Astrocyte of the spinal cord (primary cell): ENCODE measurements at regions not wholly inside any gene's neighbourhood (a gene's known extent, or its start where the extent isn't known, plus 50 kb on each side); places are given as distances from the start of the nearest gene placed in this dataset.

ENCODE experiments used
- DNase-seq: peaks from one replicate; pipeline ENCODE4 v3.0.0; 2011; ENCODE audit warnings: low read depth, low spot score
- H3K4me3 ChIP-seq: 2 replicates; pipeline ENCODE4 v1.5.1; 2011; ENCODE audit warnings: low read depth, mild to moderate bottlenecking, low read length, moderate library complexity
- in situ Hi-C: cut with HindIII; loops from 2 replicates; pipeline ENCODE4 v1.10.0; 2017; ENCODE audit warnings: low sequenced_read_pairs
- TF ChIP-seq, protein P1 (sequence below): IDR thresholded peaks from 2 replicates; pipeline ENCODE4 v1.5.1; 2012; ENCODE audit warnings: low read depth, mild to moderate bottlenecking, low read length, inconsistent platforms

DNA sequence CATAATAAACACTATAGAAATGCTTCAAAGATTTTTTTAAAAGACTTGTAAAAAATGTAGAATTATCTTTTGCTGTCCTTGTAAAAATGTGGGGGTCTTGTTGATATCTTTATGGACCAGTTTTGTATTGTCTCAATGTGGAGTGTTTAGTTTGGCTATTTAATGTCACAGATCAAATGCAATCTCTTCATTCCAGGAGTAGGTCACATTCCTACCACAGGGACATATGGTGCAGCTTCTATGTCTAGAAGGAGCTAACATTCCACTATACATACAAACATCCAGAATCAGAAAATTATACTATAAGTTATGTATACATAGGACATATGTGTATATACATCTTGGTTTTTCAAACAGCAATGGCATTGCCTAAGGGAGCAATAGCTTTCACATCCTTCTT lies 345.7 kb downstream of the BMP4 start:
- in situ Hi-C loops, result no loop called here
- DNase-seq, result no peak
- TF ChIP-seq, protein P1, sequence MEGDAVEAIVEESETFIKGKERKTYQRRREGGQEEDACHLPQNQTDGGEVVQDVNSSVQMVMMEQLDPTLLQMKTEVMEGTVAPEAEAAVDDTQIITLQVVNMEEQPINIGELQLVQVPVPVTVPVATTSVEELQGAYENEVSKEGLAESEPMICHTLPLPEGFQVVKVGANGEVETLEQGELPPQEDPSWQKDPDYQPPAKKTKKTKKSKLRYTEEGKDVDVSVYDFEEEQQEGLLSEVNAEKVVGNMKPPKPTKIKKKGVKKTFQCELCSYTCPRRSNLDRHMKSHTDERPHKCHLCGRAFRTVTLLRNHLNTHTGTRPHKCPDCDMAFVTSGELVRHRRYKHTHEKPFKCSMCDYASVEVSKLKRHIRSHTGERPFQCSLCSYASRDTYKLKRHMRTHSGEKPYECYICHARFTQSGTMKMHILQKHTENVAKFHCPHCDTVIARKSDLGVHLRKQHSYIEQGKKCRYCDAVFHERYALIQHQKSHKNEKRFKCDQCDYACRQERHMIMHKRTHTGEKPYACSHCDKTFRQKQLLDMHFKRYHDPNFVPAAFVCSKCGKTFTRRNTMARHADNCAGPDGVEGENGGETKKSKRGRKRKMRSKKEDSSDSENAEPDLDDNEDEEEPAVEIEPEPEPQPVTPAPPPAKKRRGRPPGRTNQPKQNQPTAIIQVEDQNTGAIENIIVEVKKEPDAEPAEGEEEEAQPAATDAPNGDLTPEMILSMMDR, result no peak
- no peak overlapping the region for H3K4me3 ChIP-seq

GRCh38 chr14:53609009-53609408 lies 347.6 kb downstream of the BMP4 start:
- no peak overlapping the region for H3K4me3 ChIP-seq
- in situ Hi-C loops, result no loop called here
- TF ChIP-seq, protein P1, result no peak
- DNase-seq, result no peak

- TF ChIP-seq, protein P1, result no peak
- in situ Hi-C loops, result no loop called here
- H3K4me3 ChIP-seq, result no peak overlapping the region
- DNase-seq, result no peak
These were observed 348.3 kb downstream of the BMP4 start for GRCh38 chr14:53608369-53608768.

DNA sequence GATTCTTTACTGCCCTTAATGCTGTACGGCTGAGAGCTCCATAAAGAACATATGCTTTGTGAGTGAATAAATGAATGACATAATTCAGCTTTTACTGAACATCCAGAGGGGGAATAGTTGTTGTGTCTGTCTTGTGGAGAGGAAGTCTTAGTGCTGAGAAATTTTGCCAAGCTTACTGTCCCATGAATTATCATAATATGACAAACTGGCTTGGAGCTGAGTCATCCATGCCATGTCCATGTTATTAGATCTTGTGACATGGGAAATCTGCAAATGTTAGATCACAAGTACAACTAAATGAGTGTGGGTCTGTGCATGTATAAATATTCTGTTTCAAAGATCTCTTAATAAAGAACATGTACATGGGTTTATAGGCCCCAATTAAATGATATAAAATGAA lies 350.4 kb downstream of the BMP4 start:
- in situ Hi-C loops, result no loop called here
- DNase-seq, result no peak
- TF ChIP-seq, protein P1, result no peak
- H3K4me3 ChIP-seq, result no peak overlapping the region

DNA sequence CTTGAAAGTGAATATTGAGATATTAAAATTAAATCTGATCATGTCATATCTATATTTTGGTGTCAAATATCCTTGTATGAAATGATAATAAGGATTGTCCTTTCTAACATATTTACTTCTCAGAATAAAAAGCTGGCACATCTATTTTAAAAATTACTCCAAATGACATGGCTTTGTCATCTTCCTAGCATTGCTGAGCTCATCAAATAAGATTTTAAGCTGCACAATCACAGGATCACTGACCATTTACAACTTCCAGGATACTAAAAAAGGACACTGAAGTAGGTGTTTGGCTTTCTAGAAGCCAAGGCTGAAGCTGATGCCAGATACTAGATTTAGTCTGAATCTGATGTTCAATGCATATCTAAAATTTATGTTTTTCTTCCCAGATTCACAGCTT lies 351.1 kb downstream of the BMP4 start:
- no peak for DNase-seq
- in situ Hi-C loops, result no loop called here
- H3K4me3 ChIP-seq, result no peak overlapping the region
- TF ChIP-seq, protein P1, result no peak

- no peak overlapping the region for H3K4me3 ChIP-seq
- DNase-seq, result no peak
- TF ChIP-seq, protein P1, result no peak
- in situ Hi-C loops, result no loop called here
These were observed 352.6 kb downstream of the BMP4 start for GRCh38 chr14:53603994-53604393.

GRCh38 chr14:53601409-53601808 lies 355.2 kb downstream of the BMP4 start:
- DNase-seq, result no peak
- no peak overlapping the region for H3K4me3 ChIP-seq
- TF ChIP-seq, protein P1, result no peak
- in situ Hi-C loops, result no loop called here
